ENCODE measurements at regions not wholly inside any gene's neighbourhood (a gene's known extent, or its start where the extent isn't known, plus 50 kb on each side); places are given as distances from the start of the nearest gene placed in this dataset.

GRCh38 chr18:27769152-27769551, 407.8 kb downstream of the CDH2 start:
- Histone ChIP-seq H3K27me3 (replicated peaks; ENCODE audit: insufficient read depth) (no peaks in the 10 kb centered on the region), H3K27ac (no peak overlapping the region), H3K9me3 (no peaks in the 10 kb centered on the region), H3K36me3 (no peaks in the 10 kb centered on the region), H3K4me1 (ENCODE audit: control insufficient read depth in 1 of 2, low read depth in 2 of 2) (peaks cover 0 to under 1% of the 10 kb centered on the region in 2 donors), H3K4me3 (no peak overlapping the region)
- ATAC-seq (ENCODE audit: insufficient number of reproducible peaks, low FRiP score, low read depth) (no peak), DNase-seq (ENCODE audit: low spot score) (no peak)
- TF ChIP-seq CTCF (IDR thresholded peaks at IDR 0.05): no peak

GRCh38 chr18:27763936-27764335, 413.0 kb downstream of the CDH2 start:
- H3K4me3 ChIP-seq: no peak overlapping the region
- no peaks in the 10 kb centered on the region for H3K9me3 ChIP-seq
- no peak for TF ChIP-seq CTCF (IDR thresholded peaks at IDR 0.05)
- H3K36me3 ChIP-seq: no peaks in the 10 kb centered on the region
- no peak overlapping the region for H3K27ac ChIP-seq
- peaks cover 0 to 12% of the 10 kb centered on the region in 2 donors for H3K4me1 ChIP-seq (ENCODE audit: control insufficient read depth in 1 of 2, low read depth in 2 of 2)
- DNase-seq (ENCODE audit: low spot score) (no peak), ATAC-seq (ENCODE audit: insufficient number of reproducible peaks, low FRiP score, low read depth) (no peak)
- H3K27me3 ChIP-seq (replicated peaks; ENCODE audit: insufficient read depth): no peaks in the 10 kb centered on the region

- no peak overlapping the region for H3K27ac ChIP-seq
- DNase-seq (ENCODE audit: low spot score) (no peak), ATAC-seq (ENCODE audit: insufficient number of reproducible peaks, low FRiP score, low read depth) (no peak)
- TF ChIP-seq CTCF (IDR thresholded peaks at IDR 0.05): no peak
- H3K4me1 ChIP-seq (ENCODE audit: control insufficient read depth in 1 of 2, low read depth in 2 of 2): peaks cover 0 to 12% of the 10 kb centered on the region in 2 donors
- no peaks in the 10 kb centered on the region for H3K9me3 ChIP-seq
- H3K27me3 ChIP-seq (replicated peaks; ENCODE audit: insufficient read depth): no peaks in the 10 kb centered on the region
- no peaks in the 10 kb centered on the region for H3K36me3 ChIP-seq
- H3K4me3 ChIP-seq: no peak overlapping the region
These were observed 413.6 kb downstream of the CDH2 start for GRCh38 chr18:27763341-27763740.

- Histone ChIP-seq H3K27ac (no peak overlapping the region), H3K4me1 (ENCODE audit: control insufficient read depth in 1 of 2, low read depth in 2 of 2) (peaks cover 0 to 12% of the 10 kb centered on the region in 2 donors), H3K9me3 (no peaks in the 10 kb centered on the region), H3K4me3 (no peak overlapping the region), H3K36me3 (no peaks in the 10 kb centered on the region), H3K27me3 (replicated peaks; ENCODE audit: insufficient read depth) (no peaks in the 10 kb centered on the region)
- DNase-seq (ENCODE audit: low spot score) (no peak), ATAC-seq (ENCODE audit: insufficient number of reproducible peaks, low FRiP score, low read depth) (no peak)
- TF ChIP-seq CTCF (IDR thresholded peaks at IDR 0.05): no peak
These were observed 414.9 kb downstream of the CDH2 start for GRCh38 chr18:27762054-27762453.

- no peak for ATAC-seq (ENCODE audit: insufficient number of reproducible peaks, low FRiP score, low read depth)
These were observed 424.0 kb downstream of the CDH2 start for GRCh38 chr18:27752944-27753343.

More at GRCh38 chr18:27752944-27753343, 424.0 kb downstream of the CDH2 start:
- DNase-seq (ENCODE audit: low spot score): no peak
- Histone ChIP-seq H3K9me3 (no peaks in the 10 kb centered on the region), H3K27me3 (replicated peaks; ENCODE audit: insufficient read depth) (no peaks in the 10 kb centered on the region), H3K4me3 (no peak overlapping the region), H3K4me1 (ENCODE audit: control insufficient read depth in 1 of 2, low read depth in 2 of 2) (no peaks in the 10 kb centered on the region), H3K36me3 (no peaks in the 10 kb centered on the region), H3K27ac (no peak overlapping the region)
- TF ChIP-seq CTCF (IDR thresholded peaks at IDR 0.05): no peak
